ENCODE measurements at regions not wholly inside any gene's neighbourhood (a gene's known extent, or its start where the extent isn't known, plus 50 kb on each side); places are given as distances from the start of the nearest gene placed in this dataset.
A peak's percentile ranks its signal among the peaks of the same experiment; 100 is the strongest.

- CTCF ChIA-PET, result interaction anchor here (0.6 to 2.4 kb wide), 4 partner anchors 34 to 1130 kb away, joined by 3 to 6 read pairs (median 3); no protein-coding TSS in a partner anchor
- DNase-seq (ENCODE audit: unreplicated experiment), result peak; percentile 60
- no TSS peak for BruUV-seq (replicated peaks)
- no peaks in the 10 kb centered on the region for H3K9me3 Mint-ChIP-seq (ENCODE audit: unreplicated experiment)
- no peak overlapping the region for H3K4me3 Mint-ChIP-seq (ENCODE audit: unreplicated experiment)
- H3K27me3 Mint-ChIP-seq (ENCODE audit: insufficient read depth, unreplicated experiment), result no peaks in the 10 kb centered on the region
- no peaks in the 10 kb centered on the region for H3K36me3 Mint-ChIP-seq (ENCODE audit: insufficient read depth, unreplicated experiment)
- POLR2A ChIA-PET, result interaction anchor here (0.6 to 0.7 kb wide), 2 partner anchors 1195 to 1769 kb away, joined by 4 read pairs; no protein-coding TSS in a partner anchor
- peak overlapping the region; percentile 6 for H3K27ac Mint-ChIP-seq (ENCODE audit: low read depth, unreplicated experiment)
- intact Hi-C loops (cut with micrococcal nuclease), result no loop called here
- peaks cover 14% of the 10 kb centered on the region for H3K4me1 Mint-ChIP-seq (ENCODE audit: insufficient read depth, unreplicated experiment)
- no peak for TF ChIP-seq CTCF (IDR thresholded peaks at IDR 0.05; ENCODE audit: unreplicated experiment)
These were observed 670.2 kb upstream of the SORCS1 start for GRCh38 chr10:107834706-107835105.

GRCh38 chr10:107831772-107832171 lies 667.3 kb upstream of the SORCS1 start:
- POLR2A ChIA-PET, result interaction anchor here (0.6 kb wide), 1 partner anchor 406 kb away, joined by 3 read pairs; no protein-coding TSS in a partner anchor
- no peaks in the 10 kb centered on the region for H3K36me3 Mint-ChIP-seq (ENCODE audit: insufficient read depth, unreplicated experiment)
- no peaks in the 10 kb centered on the region for H3K9me3 Mint-ChIP-seq (ENCODE audit: unreplicated experiment)
- BruUV-seq (replicated peaks), result no TSS peak
- H3K4me1 Mint-ChIP-seq (ENCODE audit: insufficient read depth, unreplicated experiment), result peaks cover 8% of the 10 kb centered on the region
- H3K4me3 Mint-ChIP-seq (ENCODE audit: unreplicated experiment), result no peak overlapping the region
- DNase-seq (ENCODE audit: unreplicated experiment), result no peak
- CTCF ChIA-PET, result no interaction called here
- TF ChIP-seq CTCF (IDR thresholded peaks at IDR 0.05; ENCODE audit: unreplicated experiment), result no peak
- intact Hi-C loops (cut with micrococcal nuclease), result no loop called here
- no peak overlapping the region for H3K27ac Mint-ChIP-seq (ENCODE audit: low read depth, unreplicated experiment)
- H3K27me3 Mint-ChIP-seq (ENCODE audit: insufficient read depth, unreplicated experiment), result no peaks in the 10 kb centered on the region

GRCh38 chr10:107829161-107829560 lies 664.7 kb upstream of the SORCS1 start:
- ChIA-PET CTCF (no interaction called here), POLR2A (no interaction called here)
- DNase-seq (ENCODE audit: unreplicated experiment), result no peak
- Mint-ChIP-seq H3K36me3 (ENCODE audit: insufficient read depth, unreplicated experiment) (no peaks in the 10 kb centered on the region), H3K9me3 (ENCODE audit: unreplicated experiment) (no peaks in the 10 kb centered on the region), H3K27ac (ENCODE audit: low read depth, unreplicated experiment) (no peak overlapping the region), H3K27me3 (ENCODE audit: insufficient read depth, unreplicated experiment) (no peaks in the 10 kb centered on the region), H3K4me3 (ENCODE audit: unreplicated experiment) (no peak overlapping the region), H3K4me1 (ENCODE audit: insufficient read depth, unreplicated experiment) (no peaks in the 10 kb centered on the region)
- BruUV-seq (replicated peaks), result no TSS peak
- TF ChIP-seq CTCF (IDR thresholded peaks at IDR 0.05; ENCODE audit: unreplicated experiment), result no peak
- intact Hi-C loops (cut with micrococcal nuclease), result no loop called here

- BruUV-seq (replicated peaks), result no TSS peak
- no peaks in the 10 kb centered on the region for H3K27me3 Mint-ChIP-seq (ENCODE audit: insufficient read depth, unreplicated experiment)
- TF ChIP-seq CTCF (IDR thresholded peaks at IDR 0.05; ENCODE audit: unreplicated experiment), result no peak
- ChIA-PET POLR2A (interaction anchor here (0.6 kb wide), 1 partner anchor 547 kb away, joined by 4 read pairs; no protein-coding TSS in a partner anchor), CTCF (interaction anchor here (0.6 to 1.1 kb wide), 2 partner anchors 265 to 417 kb away, joined by 3 to 4 read pairs; no protein-coding TSS in a partner anchor)
- no peak overlapping the region for H3K27ac Mint-ChIP-seq (ENCODE audit: low read depth, unreplicated experiment)
- H3K4me3 Mint-ChIP-seq (ENCODE audit: unreplicated experiment), result no peak overlapping the region
- no peaks in the 10 kb centered on the region for H3K9me3 Mint-ChIP-seq (ENCODE audit: unreplicated experiment)
- intact Hi-C loops (cut with micrococcal nuclease), result no loop called here
- no peak for DNase-seq (ENCODE audit: unreplicated experiment)
- H3K4me1 Mint-ChIP-seq (ENCODE audit: insufficient read depth, unreplicated experiment), result no peaks in the 10 kb centered on the region
- no peaks in the 10 kb centered on the region for H3K36me3 Mint-ChIP-seq (ENCODE audit: insufficient read depth, unreplicated experiment)
These were observed 661.7 kb upstream of the SORCS1 start for GRCh38 chr10:107826171-107826570.

All from MCF 10A (cell line).